ENCODE measurements at regions not wholly inside any gene's neighbourhood (a gene's known extent, or its start where the extent isn't known, plus 50 kb on each side); places are given as distances from the start of the nearest gene placed in this dataset.

DNA sequence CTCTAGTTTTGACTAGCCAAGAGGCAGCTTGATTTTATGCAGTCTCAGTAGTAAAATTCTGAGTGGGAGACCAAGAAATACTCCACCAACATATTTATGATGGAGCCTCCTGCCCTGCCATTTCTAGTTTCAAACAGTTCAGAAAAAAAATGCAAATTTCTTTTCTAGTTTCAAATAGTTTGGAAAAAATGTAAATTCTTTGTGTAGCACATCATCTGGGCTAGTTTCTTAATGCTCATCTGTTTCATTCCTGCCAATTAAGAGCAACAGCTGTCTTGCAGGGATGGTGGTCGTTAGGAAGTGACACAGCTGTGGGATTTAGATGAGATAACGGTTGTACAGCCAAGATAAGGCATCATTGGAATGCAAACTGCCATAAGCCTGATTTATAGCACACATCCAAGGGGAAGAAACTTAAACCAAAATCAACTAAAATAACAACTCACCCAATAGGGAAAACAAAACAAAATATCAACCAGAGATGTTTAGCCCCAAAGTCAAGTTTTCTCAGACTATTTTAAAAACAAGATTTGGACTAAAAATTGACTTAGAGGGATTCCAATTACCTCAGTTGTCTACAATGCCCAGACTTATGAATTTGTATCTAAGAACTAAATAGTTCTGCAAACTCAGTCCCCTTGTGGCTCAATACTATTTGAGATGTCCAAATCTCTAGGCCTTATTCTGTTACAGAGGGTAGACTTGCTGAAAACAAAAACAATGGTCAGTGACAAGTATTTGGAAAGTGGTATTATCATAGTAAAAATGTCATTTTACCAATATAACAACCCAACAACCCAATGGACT lies 291.3 kb upstream of the ATP2B1 start:
- Histone ChIP-seq H3K4me3 (ENCODE audit: low read depth in 1 of 2, low read length in 2 of 2) (no peak overlapping the region), H3K9me3 (ENCODE audit: control insufficient read depth in 1 of 2, low read length in 2 of 2) (no peaks in the 10 kb centered on the region), H3K36me3 (ENCODE audit: control insufficient read depth in 1 of 2, insufficient read depth in 2 of 2, low read length in 2 of 2) (no peaks in the 10 kb centered on the region), H3K4me1 (ENCODE audit: control insufficient read depth in 1 of 2, insufficient read depth in 2 of 2, low read length in 2 of 2) (peaks cover 0 to 6% of the 10 kb centered on the region in 2 donors), H3K27ac (ENCODE audit: low read depth, low read length) (no peak overlapping the region), H3K9ac (ENCODE audit: low read depth in 1 of 2, low read length in 2 of 2) (no peak overlapping the region), H3K27me3 (ENCODE audit: control insufficient read depth in 1 of 2, insufficient read depth in 2 of 2, low read length in 2 of 2) (no peaks in the 10 kb centered on the region)

DNA sequence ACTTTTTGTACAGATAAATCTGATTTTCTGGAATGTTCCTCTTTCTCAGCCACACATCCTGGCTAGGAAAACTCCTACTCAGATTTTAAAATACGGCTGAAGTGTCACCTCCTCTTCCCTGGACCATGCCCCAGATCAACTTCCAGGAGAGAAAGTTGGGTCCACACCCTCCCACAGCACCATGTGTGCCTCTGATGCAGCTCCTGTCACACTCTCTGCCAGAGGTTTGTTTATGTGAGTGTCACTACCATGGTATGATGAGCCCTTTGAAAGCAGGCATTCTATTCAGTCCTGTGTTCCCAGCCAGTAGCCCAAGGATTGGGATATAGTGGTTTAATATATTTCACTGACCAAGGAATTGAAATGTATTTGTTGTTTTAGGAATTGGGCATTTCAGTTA lies 287.2 kb upstream of the ATP2B1 start:
- H3K27me3 ChIP-seq (ENCODE audit: control insufficient read depth in 1 of 2, insufficient read depth in 2 of 2, low read length in 2 of 2): no peaks in the 10 kb centered on the region

DNA sequence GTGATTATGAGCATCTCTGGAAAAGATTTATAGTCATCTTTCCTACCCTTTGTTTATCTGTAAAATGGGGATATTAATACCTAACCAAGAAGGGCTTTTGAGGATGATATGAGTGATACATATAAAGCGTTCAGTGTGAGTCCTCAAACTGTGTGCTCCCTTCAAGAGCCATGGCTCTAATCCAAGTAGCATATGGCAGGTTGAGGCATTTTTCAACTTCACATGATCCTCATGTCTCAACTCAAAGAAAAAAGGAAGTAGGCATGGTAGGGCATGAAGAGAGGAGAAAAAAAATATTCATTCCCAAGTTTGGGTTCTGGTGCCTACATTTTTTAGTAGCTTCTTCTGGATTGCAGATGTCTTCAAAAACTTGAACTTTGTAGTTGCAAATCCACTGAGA lies 286.3 kb upstream of the ATP2B1 start:
- Histone ChIP-seq H3K9ac (ENCODE audit: low read depth in 1 of 2, low read length in 2 of 2) (no peak overlapping the region), H3K9me3 (ENCODE audit: control insufficient read depth in 1 of 2, low read length in 2 of 2) (no peaks in the 10 kb centered on the region), H3K4me3 (ENCODE audit: low read depth in 1 of 2, low read length in 2 of 2) (no peak overlapping the region), H3K27ac (ENCODE audit: low read depth, low read length) (no peak overlapping the region), H3K36me3 (ENCODE audit: control insufficient read depth in 1 of 2, insufficient read depth in 2 of 2, low read length in 2 of 2) (no peaks in the 10 kb centered on the region), H3K4me1 (ENCODE audit: control insufficient read depth in 1 of 2, insufficient read depth in 2 of 2, low read length in 2 of 2) (peaks cover 0 to 10% of the 10 kb centered on the region in 2 donors), H3K27me3 (ENCODE audit: control insufficient read depth in 1 of 2, insufficient read depth in 2 of 2, low read length in 2 of 2) (no peaks in the 10 kb centered on the region)

More for the DNA sequence above, 287.2 kb upstream of the ATP2B1 start:
- no peaks in the 10 kb centered on the region for H3K36me3 ChIP-seq (ENCODE audit: control insufficient read depth in 1 of 2, insufficient read depth in 2 of 2, low read length in 2 of 2)
- H3K4me1 ChIP-seq (ENCODE audit: control insufficient read depth in 1 of 2, insufficient read depth in 2 of 2, low read length in 2 of 2): peaks cover 0 to 10% of the 10 kb centered on the region in 2 donors
- H3K27ac ChIP-seq (ENCODE audit: low read depth, low read length): no peak overlapping the region
- no peaks in the 10 kb centered on the region for H3K9me3 ChIP-seq (ENCODE audit: control insufficient read depth in 1 of 2, low read length in 2 of 2)
- no peak overlapping the region for H3K9ac ChIP-seq (ENCODE audit: low read depth in 1 of 2, low read length in 2 of 2)
- H3K4me3 ChIP-seq (ENCODE audit: low read depth in 1 of 2, low read length in 2 of 2): no peak overlapping the region

DNA sequence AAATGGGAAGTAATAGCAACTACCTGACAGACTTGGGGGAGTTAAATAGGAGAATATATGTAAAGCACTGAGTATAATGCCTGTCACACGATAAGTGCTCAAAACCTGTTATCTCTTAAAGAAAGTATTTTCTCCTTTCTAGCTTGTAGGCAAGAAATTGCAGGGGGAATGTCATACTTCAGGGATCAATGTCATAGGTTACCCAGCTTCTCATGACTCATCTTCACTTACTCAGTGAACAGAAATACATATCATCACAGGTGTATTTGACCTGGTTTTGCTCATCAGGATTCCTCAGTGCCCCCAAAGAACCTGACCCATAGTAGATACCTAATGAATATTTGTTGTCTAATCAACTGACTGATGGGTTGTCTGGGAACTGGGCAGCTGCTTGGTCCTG lies 285.0 kb upstream of the ATP2B1 start:
- Histone ChIP-seq H3K36me3 (ENCODE audit: control insufficient read depth in 1 of 2, insufficient read depth in 2 of 2, low read length in 2 of 2) (no peaks in the 10 kb centered on the region), H3K27ac (ENCODE audit: low read depth, low read length) (no peak overlapping the region), H3K4me3 (ENCODE audit: low read depth in 1 of 2, low read length in 2 of 2) (no peak overlapping the region), H3K27me3 (ENCODE audit: control insufficient read depth in 1 of 2, insufficient read depth in 2 of 2, low read length in 2 of 2) (no peaks in the 10 kb centered on the region), H3K9ac (ENCODE audit: low read depth in 1 of 2, low read length in 2 of 2) (no peak overlapping the region), H3K9me3 (ENCODE audit: control insufficient read depth in 1 of 2, low read length in 2 of 2) (no peaks in the 10 kb centered on the region), H3K4me1 (ENCODE audit: control insufficient read depth in 1 of 2, insufficient read depth in 2 of 2, low read length in 2 of 2) (peaks cover 0 to 11% of the 10 kb centered on the region in 2 donors)

DNA sequence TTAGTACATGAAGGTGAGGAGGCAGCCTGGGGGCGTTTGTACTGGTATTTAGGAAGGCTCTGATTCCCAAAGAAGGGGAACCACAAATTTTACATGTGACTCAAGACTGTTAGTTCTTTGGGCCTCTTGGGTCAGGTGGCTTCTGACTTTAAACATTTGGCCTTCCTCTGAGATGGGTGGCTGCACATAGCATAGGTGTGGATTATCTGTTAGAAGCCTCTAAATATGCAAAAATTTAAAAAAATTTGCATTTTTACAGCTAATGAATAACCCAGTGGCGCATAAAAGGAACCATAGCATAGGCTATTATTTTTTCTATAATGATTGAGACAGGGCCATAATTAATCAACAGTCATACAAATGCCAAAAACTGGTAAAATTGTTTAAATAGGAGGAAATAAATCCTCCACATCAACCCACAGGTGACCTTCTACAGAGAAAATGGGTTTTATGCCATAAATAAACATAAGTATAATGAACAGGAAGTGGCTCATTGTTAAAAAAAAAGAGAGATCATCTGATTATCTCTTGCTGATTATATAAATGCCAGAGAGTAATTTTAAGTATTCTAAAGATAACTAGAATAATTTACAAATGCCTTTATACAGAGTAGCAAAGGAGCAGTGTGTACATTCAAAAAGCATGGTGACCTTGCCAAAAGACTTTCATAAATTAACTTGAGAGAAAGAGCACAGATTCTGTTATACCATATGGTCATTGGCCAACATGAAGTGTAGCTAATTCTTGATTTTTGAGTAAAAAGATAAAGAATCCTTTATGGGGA lies 284.2 kb upstream of the ATP2B1 start:
- Histone ChIP-seq H3K4me3 (ENCODE audit: low read depth in 1 of 2, low read length in 2 of 2) (no peak overlapping the region), H3K9me3 (ENCODE audit: control insufficient read depth in 1 of 2, low read length in 2 of 2) (no peaks in the 10 kb centered on the region), H3K9ac (ENCODE audit: low read depth in 1 of 2, low read length in 2 of 2) (no peak overlapping the region), H3K27ac (ENCODE audit: low read depth, low read length) (no peak overlapping the region), H3K36me3 (ENCODE audit: control insufficient read depth in 1 of 2, insufficient read depth in 2 of 2, low read length in 2 of 2) (no peaks in the 10 kb centered on the region), H3K27me3 (ENCODE audit: control insufficient read depth in 1 of 2, insufficient read depth in 2 of 2, low read length in 2 of 2) (no peaks in the 10 kb centered on the region), H3K4me1 (ENCODE audit: control insufficient read depth in 1 of 2, insufficient read depth in 2 of 2, low read length in 2 of 2) (peaks cover 0 to 10% of the 10 kb centered on the region in 2 donors)

DNA sequence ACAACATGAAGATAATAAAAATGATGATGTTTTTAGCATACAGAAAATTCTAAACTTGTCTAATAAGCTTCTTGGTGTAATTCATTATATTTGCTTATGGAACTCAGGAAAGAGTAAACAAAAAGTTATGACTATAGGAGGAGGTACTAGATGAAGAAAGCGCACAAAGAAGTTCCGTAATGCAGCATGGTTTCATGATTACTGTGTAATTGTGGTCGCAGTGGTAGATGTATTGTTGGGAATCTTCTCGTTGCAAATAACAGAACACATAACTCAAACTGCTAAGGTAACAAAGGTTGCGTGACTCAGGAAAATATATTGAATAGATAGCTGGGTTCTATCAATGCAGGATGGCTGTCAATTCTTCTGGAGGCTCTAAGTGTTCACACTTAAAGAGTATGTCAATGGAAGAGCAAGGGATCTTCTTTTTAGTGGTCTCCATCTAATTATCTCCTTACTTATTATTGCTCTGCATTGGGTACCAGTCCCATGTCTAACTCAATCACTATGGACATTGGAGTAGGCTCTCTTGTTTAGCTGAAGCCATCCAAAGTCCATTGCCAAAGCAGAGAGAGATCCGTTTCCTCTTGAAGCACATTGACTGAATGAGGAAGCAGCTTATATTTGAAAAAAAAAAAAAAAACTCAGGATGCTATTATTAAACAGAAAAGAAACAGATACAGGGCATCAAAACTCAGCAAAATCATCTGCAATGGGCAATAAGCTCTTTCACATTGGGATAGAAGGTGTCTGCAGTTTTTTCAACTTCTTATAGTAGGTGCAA lies 283.4 kb upstream of the ATP2B1 start:
- Histone ChIP-seq H3K9ac (ENCODE audit: low read depth in 1 of 2, low read length in 2 of 2) (no peak overlapping the region), H3K27me3 (ENCODE audit: control insufficient read depth in 1 of 2, insufficient read depth in 2 of 2, low read length in 2 of 2) (no peaks in the 10 kb centered on the region), H3K27ac (ENCODE audit: low read depth, low read length) (no peak overlapping the region), H3K4me3 (ENCODE audit: low read depth in 1 of 2, low read length in 2 of 2) (no peak overlapping the region), H3K36me3 (ENCODE audit: control insufficient read depth in 1 of 2, insufficient read depth in 2 of 2, low read length in 2 of 2) (no peaks in the 10 kb centered on the region), H3K9me3 (ENCODE audit: control insufficient read depth in 1 of 2, low read length in 2 of 2) (no peaks in the 10 kb centered on the region), H3K4me1 (ENCODE audit: control insufficient read depth in 1 of 2, insufficient read depth in 2 of 2, low read length in 2 of 2) (peaks cover 0 to 10% of the 10 kb centered on the region in 2 donors)

DNA sequence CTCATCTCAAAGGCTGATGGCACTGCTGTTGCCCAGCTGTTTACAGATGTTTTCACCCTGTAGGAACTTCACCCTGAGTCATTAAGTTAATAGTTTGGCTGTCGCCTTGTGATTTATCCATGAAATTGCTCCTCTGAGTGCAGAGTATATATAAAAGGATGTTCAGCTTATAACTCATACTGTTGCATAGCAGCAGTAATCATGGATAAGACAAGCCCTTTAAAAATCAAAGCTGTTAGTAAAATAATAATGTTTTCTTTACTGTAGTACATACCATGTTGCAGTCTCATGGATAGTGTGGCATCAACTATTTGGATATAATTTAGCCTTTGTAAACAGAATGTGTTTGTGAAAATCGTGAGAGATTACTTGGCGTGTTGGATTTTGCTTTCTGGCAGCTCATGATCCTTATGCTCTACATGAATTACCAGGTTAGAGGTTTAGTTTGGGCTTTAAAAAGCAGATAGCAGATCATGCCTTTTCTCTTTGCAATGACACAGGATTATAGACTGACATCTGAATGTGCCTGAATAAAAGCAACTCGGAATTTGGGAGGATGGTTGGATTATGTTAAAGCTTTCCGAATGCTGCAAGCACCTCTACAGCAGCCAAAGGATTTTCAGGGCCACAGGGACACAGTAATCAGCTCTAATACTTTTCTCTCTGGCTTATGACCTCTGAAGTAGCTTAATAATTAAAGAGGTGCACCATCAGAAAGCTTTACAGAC lies 279.7 kb upstream of the ATP2B1 start:
- no peak overlapping the region for H3K9ac ChIP-seq (ENCODE audit: low read depth in 1 of 2, low read length in 2 of 2)
- H3K36me3 ChIP-seq (ENCODE audit: control insufficient read depth in 1 of 2, insufficient read depth in 2 of 2, low read length in 2 of 2): no peaks in the 10 kb centered on the region
- peaks cover 0 to 10% of the 10 kb centered on the region in 2 donors for H3K4me1 ChIP-seq (ENCODE audit: control insufficient read depth in 1 of 2, insufficient read depth in 2 of 2, low read length in 2 of 2)
- H3K27ac ChIP-seq (ENCODE audit: low read depth, low read length): no peak overlapping the region
- no peak overlapping the region for H3K4me3 ChIP-seq (ENCODE audit: low read depth in 1 of 2, low read length in 2 of 2)
- no peaks in the 10 kb centered on the region for H3K9me3 ChIP-seq (ENCODE audit: control insufficient read depth in 1 of 2, low read length in 2 of 2)
- no peaks in the 10 kb centered on the region for H3K27me3 ChIP-seq (ENCODE audit: control insufficient read depth in 1 of 2, insufficient read depth in 2 of 2, low read length in 2 of 2)

DNA sequence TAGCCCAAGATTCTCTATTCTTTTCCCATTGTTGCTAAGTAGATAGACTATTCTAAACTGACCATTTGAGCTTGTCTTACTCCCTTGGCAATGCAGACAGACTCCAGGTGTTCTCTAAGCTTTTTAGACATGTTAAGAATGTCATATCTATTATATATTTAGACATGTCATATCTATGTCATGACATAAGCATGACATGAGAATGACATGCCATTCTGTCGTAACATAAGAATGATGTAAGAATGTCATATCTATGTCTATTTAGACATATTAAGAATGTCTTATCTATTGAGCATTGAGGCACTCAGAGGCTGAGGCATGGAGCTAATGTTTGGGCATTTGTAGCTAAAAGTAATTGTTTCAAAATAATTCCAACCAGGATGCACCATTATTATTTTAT lies 277.3 kb upstream of the ATP2B1 start:
- H3K4me1 ChIP-seq (ENCODE audit: control insufficient read depth in 1 of 2, insufficient read depth in 2 of 2, low read length in 2 of 2): peaks cover 0 to 6% of the 10 kb centered on the region in 2 donors
- H3K9ac ChIP-seq (ENCODE audit: low read depth in 1 of 2, low read length in 2 of 2): no peak overlapping the region
- H3K4me3 ChIP-seq (ENCODE audit: low read depth in 1 of 2, low read length in 2 of 2): no peak overlapping the region
- no peak overlapping the region for H3K27ac ChIP-seq (ENCODE audit: low read depth, low read length)
- no peaks in the 10 kb centered on the region for H3K36me3 ChIP-seq (ENCODE audit: control insufficient read depth in 1 of 2, insufficient read depth in 2 of 2, low read length in 2 of 2)
- H3K27me3 ChIP-seq (ENCODE audit: control insufficient read depth in 1 of 2, insufficient read depth in 2 of 2, low read length in 2 of 2): no peaks in the 10 kb centered on the region
- H3K9me3 ChIP-seq (ENCODE audit: control insufficient read depth in 1 of 2, low read length in 2 of 2): no peaks in the 10 kb centered on the region

DNA sequence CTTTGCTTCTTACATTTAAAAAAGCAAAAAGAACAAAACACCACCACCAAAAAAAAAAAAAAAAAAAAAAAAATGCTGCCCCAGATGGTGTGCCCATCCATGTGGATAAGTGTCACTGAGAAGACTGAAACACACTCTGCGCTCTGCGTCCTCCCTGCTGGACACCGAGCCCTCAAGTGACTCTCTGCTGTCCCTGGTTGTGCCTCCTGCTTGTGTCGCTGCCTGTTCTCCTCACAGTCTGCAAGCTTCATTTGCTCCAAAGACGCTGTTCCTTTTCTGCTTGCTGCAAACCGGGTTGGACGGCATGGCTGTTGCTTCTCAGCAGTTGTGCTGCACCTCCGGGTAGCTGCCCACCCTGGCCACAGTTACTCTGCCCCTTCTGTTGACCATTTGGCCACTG lies 276.2 kb upstream of the ATP2B1 start:
- Histone ChIP-seq H3K27me3 (ENCODE audit: control insufficient read depth in 1 of 2, insufficient read depth in 2 of 2, low read length in 2 of 2) (no peaks in the 10 kb centered on the region), H3K9me3 (ENCODE audit: control insufficient read depth in 1 of 2, low read length in 2 of 2) (no peaks in the 10 kb centered on the region), H3K4me1 (ENCODE audit: control insufficient read depth in 1 of 2, insufficient read depth in 2 of 2, low read length in 2 of 2) (peaks cover 0 to 6% of the 10 kb centered on the region in 2 donors), H3K27ac (ENCODE audit: low read depth, low read length) (no peak overlapping the region), H3K36me3 (ENCODE audit: control insufficient read depth in 1 of 2, insufficient read depth in 2 of 2, low read length in 2 of 2) (no peaks in the 10 kb centered on the region), H3K9ac (ENCODE audit: low read depth in 1 of 2, low read length in 2 of 2) (no peak overlapping the region), H3K4me3 (ENCODE audit: low read depth in 1 of 2, low read length in 2 of 2) (no peak overlapping the region)

Data from duodenal mucosa (tissue), 2 donors.